IPS DF 4.7 (cell line): ENCODE measurements at regions not wholly inside any gene's neighbourhood (a gene's known extent, or its start where the extent isn't known, plus 50 kb on each side); places are given as distances from the start of the nearest gene placed in this dataset.

Source experiments
- DNase-seq: peaks from one replicate; pipeline ENCODE4 v3.0.0-alpha.2; 2013; ENCODE audit warnings: low spot score; ENCODE audit errors: extremely low read depth

DNA sequence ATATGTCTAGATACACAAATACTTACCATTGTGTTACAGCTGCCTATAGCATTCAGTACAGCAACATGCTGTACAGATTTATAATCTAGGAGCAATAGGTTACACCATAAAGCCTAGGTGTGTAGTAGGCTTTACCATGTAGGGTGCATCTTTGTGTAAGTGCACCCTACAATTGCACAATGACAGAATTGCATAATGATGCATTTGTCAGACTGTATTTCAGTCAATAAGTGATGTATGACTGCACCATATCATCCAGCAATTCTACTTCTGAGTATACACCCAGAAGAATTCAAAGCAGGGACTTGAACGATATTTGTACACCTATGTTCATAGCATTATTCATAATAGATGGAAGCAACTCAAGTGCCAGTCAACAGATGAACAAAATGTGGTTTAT lies 100.4 kb upstream of the SLC44A1 start:
- DNase-seq: no peak

DNA sequence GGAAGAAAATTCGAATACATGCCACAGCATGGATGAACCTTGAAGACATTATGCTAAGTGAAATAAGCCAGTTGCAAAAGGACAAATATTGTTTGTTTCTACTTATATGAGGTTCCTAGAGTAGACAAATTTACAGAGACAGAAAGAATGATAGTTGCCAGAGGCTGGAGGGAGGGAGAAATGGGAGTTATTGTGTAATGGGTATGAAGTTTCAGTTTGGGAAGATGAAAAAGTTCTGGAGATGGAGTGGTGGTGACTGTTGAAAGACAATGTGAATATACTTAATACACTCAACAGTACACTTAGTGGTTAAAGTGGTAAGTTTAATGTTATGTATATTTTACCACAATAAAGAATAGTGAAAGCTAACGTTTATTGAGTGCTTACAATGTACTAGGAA lies 99.6 kb upstream of the SLC44A1 start:
- no peak for DNase-seq

DNA sequence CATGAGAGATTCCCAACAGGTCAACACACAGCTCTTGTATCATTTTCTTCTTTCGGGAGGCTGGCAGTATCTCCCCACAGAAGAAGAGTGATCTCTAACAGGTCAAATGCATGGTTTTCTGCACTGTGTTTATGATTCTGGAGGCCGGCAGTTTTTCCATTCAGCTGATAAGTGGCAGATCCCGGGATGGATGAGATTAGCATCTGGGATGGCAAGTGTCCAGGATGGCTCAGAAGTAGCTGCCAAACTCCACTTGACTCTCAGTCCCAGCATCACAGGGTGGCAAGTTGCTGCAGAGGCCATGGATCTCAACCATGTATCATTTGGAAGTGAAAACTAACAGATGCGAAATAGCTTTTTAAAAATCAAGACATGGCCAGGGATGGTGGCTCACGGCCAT lies 97.8 kb upstream of the SLC44A1 start:
- DNase-seq: no peak

DNA sequence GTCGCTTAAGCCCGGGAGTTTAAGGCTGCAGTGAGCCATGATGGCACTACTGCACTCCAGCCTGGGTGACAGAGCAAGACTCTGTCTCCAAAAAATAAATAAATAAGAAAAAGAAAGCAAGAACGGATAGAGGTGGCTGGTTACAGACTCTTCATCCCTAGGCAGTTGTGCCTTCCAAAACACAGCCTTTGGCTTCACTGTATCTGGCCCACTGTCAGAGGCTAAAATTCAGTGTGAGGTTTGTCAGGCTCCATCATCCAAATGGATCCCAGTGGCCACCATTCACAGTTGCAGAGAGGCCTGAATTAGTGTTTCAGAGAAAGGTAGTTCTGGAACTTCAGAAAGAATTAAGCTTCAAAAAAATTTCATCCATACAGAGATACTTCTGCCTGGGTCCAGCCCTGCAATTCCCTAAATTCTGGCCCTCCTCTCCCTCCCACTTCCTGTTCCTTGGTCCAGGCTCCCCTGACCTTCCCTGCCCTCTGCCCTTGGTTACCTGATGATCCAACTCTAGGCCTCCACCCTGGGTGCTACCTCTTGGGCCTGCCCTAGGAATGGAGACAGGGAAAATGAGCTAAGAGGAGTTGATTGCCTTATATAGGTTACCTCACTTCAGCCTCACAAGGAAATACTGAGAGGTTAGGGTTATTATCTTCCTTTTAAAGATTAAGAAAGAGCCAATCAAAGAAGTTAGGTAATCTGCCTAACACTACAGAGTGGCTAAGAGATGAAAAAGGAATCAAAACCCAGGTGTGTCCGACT lies 97.2 kb upstream of the SLC44A1 start:
- DNase-seq: no peak

DNA sequence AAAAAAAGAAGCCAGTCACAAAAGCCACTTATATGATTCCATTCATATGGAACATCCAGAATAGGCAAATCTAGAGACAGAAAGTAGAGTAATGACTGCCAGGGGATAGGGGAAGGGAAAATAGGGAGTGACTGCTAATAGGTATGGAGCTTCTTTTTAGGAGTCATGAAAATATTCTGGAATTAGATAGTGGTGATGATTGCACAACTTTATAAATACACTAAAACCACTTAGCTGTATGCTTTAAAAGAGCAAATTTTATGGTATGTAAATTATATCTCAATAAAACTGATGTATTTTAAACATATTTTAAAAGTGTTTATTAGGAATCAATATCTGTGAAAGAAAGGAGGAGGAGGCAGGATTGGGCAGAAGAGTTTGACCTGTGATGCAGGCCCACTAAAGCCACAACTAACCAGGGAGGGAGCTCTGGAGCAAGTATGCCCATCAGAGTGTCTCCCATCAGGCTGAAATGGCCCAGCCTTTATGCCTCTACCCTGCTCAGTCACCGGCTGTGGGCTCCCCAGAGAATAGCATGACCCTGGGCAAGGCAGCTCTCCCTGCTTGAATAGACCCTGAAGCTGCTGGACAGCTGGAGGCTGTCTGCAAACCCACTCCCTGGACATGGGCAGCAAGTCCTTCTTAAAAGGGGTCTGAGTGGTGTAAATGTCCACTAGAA lies 96.0 kb upstream of the SLC44A1 start:
- DNase-seq: no peak

DNA sequence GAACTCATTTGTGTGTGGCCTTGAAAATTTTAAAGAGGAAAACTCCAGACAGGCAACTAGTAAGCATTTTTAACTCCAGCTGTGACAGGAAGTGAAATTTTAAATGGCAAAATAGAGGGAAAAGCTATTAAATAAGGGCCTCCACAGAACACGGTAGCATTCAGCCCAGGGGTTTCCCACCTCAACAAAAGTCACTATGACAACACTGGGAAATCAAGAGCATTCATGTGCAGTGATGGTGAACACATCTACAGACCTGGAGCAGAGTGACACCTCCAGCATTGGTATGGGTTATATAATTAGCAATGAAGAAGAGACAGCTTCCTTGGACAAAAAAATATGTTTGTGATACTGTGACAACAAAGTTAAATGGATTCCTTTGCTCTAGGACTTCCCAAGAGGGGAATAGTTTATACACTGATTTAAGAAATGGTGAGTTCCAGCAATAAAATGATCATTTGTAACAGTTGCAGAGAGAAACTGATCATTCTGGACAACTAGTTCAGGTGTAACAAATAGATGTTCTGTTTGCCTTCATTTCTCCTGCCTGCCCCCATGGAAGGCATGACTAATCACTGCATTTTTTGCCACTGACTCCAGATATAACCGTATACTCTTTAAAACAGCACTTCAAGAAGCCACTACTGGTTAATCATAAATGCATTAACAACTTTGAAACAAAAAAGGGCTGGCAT lies 93.3 kb upstream of the SLC44A1 start:
- DNase-seq: no peak

DNA sequence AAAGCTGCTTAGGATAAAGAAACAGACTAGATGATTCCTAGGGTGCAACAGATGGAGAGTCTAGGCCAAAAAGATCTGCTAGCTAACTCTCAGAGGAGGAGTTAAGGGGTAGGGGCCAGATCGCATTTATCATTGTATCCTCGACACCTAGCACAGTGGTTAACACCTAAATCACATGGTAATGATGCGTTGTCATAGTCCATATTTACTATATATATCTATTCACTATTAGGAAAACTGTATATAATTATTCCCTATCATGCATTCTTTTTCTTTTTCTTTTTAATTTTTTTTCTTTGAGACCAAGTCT lies 92.8 kb upstream of the SLC44A1 start:
- no peak for DNase-seq

DNA sequence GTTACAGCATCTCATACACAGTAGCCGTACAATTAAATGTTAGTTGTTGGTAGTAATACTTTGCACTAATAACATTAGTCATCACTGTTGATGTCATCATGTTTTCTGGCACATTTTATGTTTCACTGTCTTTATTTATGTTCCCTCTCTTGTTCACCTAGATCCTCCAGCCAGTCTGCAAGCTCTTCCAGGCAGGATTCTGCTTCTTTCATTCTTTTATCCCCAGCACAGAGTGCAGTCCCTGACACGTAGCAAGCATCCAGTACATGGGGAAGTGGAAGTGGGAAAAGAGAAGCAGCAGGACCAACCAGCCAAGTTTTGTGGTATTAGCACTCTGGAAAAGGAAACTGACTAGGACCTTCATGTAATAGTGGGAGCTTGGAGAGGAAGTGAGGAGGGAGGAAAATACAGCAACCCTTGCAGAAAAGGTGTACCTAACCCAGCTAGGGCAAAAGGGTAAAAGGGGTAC lies 89.7 kb upstream of the SLC44A1 start:
- DNase-seq: no peak

DNA sequence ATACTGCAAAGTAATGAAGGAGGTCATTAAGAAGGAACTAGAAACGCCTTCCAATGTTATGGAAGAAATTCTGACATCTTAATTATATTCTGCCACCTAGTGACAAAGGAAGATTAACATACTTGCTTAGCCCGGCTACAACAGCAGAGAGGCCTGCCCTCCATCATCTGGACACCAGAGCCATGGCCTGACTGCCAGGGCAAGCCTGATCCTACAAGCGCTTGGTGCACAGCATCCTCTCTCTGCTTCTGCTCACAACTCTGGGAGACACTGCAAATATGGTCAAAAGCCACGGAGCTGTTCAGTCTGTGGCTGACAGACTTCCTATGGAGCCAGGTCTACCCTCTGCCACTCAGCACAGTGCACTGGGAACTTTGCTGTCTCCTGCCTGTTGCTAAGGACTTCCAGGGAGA lies 87.3 kb upstream of the SLC44A1 start:
- DNase-seq: no peak

DNA sequence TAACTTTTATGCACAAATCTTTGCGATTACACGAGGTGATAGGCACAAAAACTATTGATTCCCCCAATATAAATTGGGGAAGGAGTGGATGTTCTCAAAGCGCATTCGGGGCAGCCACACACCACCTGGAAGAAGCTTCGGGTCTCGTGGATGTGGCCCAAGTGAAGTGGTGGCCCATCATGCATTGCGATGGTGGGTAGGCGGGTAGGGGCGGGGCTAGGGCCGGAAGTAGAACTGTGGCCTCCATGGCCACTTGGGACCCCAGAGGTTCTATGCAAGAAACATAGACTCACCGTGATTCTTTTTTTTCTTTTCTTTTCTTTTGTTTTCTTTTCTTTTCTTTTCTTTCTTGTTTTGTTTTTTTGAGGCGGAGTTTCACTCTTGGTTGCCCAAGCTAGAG lies 86.4 kb upstream of the SLC44A1 start:
- no peak for DNase-seq

DNA sequence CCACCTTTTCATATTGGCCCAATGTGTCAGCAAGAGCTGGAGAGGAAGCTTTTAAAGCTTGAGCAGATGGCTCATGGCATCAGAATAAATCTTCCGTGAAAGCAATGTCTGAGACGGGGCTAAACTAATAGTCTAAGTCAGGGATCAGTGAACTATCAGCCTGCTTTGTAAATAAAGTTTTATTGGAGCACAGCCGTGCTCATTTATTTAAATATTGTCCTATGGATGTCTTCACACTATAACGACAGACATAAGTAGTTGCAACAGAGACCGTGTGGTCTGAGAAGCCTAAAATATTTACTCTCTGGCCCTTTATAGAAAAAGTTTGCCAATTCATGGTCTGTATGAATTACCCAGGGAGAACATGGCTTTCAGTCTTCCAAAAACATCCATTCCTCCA lies 85.6 kb upstream of the SLC44A1 start:
- no peak for DNase-seq

DNA sequence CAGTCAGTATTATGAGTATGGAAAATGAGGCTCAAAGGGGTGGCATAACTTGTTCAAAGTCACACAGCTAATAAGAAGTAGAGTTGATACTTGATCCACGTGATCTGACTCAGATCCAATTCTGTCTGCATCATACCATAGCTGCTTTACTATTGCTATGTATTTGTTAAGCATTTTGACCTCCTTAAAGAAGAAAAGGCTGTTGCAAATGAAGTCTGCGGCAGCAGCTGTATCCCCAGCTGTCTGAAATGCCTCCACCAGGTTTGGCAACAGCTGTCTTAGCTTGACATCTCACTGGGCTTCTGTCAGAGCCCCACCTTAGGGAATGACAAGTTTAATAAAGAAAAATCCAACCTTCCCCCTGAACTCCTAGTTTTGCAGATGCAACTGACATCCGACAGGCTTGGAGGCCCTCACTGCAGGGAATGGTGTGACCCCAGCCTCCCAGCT lies 75.6 kb upstream of the SLC44A1 start:
- DNase-seq: no peak

DNA sequence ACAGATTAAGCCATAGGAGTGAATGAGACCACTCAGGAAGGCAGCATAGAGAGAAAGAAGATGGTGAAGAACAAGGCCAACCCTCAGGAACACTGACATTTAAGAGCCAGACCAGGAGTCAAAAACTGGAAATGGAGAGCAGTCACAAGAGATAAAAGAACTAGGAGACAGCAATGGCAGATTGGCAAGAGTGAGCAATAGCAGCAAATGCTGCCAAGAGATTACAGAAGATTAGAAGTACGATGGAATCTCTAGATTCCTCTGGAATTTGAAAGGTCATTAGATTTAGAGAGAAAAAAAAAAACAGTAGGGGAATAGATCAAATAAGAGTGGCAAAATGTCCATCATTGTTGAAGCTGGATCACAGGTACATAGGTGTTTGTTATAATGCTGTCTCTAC lies 73.4 kb upstream of the SLC44A1 start:
- DNase-seq: no peak

DNA sequence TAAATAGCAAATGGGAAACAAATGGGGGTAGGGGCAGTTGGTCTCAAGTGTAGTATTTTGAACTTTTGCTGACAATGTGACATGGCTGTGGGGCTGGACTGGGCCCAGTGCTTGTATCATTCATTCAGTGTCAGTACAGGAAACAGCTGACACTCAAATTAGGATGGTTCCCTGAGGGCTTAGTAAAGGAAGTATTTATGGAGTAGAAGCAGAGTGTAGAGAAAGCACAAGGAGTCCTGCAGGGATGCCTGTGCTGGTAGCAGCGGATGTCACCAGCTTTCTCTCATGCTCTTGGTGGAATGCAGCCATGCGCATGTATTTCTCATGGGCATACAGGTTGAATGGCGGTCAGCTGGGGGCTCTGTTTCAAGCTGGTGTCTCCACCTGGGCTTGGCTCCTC lies 72.9 kb upstream of the SLC44A1 start:
- no peak for DNase-seq

DNA sequence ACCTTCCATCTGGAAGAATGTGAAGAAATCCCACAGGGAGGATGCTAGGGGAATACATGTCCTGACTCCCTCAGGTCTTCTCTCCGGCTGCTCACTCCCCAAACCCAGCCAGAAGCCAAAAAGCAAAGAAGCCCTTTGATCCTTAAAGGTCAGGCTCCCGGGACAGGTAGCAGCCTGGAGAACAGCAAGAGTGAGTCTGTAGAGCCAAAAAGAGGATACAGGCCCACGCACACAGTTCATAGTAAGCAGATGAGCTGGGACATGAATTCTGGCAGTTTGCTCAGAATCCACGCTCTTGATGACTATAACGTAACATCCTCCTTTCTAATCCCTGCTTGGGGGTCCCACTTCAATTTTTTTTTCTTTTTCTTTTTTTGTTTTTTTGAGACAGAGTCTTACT lies 72.0 kb upstream of the SLC44A1 start:
- DNase-seq: no peak

DNA sequence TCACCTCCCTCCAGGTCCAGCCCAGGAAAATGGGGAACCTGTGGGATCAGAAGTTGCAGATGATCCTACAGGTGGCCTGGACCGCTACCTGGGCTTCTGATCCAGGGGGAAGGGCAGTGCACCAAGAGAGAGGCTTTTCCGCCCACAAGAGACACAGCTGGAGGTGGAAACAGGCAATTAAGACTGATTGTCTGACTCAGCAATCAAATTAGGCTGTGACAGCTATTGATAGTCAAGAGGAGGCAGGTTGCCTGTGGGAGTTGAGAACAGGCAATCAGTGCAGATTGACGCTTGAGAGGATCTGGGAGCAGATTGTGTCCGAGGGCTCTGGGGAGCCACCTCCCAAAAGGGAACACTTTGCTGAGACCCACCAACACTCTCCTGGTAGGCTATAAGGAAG lies 71.1 kb upstream of the SLC44A1 start:
- DNase-seq: peak; percentile 60

DNA sequence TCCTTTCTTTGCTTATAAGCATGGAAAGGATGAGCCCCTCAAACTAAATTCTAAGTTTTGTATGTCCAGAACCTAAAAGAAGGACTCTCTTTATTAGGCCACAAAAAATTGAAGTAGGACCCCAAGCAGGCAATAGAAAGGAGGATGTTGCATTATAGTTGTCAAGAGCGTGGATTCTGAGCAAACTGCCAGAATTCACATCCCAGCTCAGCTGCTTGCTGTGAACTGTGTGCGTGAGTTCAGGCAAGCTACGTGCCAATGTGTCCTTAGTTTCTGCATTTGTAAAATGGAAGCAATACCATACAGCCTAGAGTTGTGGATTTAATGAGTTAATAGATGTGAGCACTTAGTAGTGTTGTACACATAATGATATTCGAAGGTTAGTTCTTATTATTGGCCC lies 70.6 kb upstream of the SLC44A1 start:
- no peak for DNase-seq

DNA sequence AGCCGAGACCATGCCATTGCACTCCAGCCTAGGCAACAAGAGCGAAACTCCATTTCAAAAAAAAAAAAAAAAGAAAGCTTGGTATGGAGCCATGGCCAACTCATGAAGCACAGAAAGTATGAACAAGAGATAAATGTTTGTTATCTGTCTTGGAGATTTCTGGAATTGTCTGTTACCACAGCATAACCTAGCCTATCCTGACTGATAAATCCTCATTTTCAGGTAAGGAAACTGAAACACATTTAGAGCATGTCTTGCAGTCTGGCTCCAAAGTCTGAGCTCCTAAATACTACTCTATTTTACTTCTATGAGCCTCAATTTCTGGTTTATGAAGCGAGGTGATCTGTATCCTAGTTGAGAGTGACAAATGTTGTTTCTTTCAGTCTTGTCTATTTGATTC lies 68.3 kb upstream of the SLC44A1 start:
- DNase-seq: no peak

DNA sequence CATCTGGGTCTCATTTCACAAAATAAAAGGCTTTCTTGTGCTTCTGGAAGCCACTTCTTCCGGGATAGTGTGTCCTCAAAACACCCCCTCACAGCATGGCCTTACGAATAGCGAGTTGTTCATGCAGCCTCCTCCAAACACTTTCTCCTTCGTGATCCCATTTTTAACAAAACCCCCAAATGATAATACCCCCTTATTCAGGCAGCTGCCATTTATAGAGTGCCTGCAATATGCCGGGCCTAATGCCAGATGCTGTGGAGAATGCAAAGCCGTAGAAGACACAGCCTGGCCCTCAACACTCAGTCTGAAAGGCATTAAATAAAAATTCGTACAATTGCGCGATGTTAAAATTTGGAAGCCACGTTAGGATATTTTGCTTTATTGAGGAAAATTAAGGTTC lies 66.4 kb upstream of the SLC44A1 start:
- DNase-seq: no peak

DNA sequence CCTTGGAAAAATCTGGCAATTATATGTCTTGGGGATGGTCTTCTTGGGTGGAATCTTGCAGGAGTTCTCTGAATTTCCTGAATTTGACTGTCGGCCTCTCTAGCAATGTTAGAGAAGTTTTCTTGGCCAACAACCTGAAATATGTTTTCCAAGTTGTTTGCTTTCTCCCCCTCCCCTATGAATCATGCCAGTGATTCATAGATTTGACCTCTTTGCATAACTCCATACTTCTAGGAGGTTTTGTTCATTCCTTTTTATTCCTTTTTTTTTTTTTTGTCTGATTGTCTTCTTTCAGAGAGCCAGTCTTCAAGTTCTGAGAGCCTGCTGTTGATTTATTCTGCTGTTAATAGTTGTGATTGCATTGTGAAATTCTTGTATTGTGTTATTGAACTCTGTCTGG lies 56.7 kb upstream of the SLC44A1 start:
- no peak for DNase-seq

DNA sequence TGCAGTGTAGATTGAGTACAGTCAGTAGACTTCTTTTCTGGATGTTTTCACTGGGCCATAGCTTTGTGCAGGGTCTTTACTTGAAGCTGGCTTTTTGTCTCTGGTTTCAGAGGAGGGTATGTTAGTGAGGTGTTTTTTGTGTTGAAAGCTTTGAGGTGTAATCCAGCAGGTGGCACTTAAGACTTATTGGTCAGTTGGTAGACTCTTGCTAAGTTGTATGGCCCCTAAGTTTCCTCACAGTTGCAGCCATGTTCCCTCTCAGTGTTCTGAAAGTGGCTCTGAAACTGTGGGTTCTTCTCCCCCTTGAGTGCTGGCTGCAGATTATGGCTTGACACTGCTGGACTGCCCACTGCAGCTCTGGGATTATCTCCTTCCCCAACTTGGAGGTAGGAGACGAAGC lies 55.7 kb upstream of the SLC44A1 start:
- no peak for DNase-seq

DNA sequence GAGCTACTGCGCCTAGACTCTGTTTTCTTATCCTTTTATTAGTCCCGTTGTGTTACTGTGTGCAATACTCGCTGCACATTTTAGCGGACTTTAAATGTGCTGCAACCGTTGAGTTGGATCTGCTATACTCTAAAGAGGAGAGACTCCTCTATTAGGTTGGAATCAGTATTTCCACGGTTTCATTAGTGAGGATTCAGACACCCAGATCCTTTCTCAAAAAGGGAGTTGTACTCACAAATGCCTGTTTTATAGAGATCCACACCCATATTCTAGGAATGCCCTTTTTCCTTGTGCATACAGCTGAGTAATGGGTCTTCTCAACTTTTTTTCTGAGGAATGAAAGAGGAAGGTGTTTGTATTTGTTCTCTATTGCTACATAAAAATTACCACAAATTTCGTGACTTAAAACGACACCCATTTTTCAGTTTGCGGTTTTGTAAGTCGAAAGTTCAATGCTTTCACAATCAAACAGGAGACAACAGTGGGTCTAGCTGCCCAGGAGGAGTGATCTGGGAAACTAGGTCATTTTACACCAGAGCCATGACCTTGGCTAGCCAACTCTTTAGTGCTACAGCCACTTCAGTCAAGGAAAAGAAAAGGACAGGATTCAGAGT lies 52.8 kb upstream of the SLC44A1 start:
- no peak for DNase-seq
